ENCODE measurements at regions not wholly inside any gene's neighbourhood (a gene's known extent, or its start where the extent isn't known, plus 50 kb on each side); places are given as distances from the start of the nearest gene placed in this dataset.
"Not testable (repeated sequence)": the region's sequence is repeated elsewhere in the genome, so short reads cannot be mapped to it uniquely, and the experiment has no call there.

DNA sequence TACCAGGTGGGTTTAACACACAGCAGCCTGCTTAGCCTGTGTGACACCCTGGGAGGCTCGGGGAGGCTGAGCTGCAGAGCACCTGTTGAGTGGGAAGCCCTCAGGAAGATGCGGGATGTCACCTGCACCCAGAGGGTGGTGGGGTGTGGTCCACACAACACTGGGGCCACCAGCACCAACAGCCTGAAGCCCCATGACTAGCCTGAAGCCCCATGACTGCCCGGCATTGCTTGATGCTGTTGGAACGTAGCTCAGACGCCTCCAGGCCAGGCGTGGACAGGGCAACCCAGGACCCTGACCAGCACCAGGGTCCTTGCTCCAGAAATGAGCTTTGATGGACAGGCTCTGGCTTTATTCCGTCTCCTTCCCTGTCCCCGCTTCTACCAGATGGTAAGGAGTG is 76.3 kb upstream of the ZNF469 start:
- TF ChIP-seq, protein P1, sequence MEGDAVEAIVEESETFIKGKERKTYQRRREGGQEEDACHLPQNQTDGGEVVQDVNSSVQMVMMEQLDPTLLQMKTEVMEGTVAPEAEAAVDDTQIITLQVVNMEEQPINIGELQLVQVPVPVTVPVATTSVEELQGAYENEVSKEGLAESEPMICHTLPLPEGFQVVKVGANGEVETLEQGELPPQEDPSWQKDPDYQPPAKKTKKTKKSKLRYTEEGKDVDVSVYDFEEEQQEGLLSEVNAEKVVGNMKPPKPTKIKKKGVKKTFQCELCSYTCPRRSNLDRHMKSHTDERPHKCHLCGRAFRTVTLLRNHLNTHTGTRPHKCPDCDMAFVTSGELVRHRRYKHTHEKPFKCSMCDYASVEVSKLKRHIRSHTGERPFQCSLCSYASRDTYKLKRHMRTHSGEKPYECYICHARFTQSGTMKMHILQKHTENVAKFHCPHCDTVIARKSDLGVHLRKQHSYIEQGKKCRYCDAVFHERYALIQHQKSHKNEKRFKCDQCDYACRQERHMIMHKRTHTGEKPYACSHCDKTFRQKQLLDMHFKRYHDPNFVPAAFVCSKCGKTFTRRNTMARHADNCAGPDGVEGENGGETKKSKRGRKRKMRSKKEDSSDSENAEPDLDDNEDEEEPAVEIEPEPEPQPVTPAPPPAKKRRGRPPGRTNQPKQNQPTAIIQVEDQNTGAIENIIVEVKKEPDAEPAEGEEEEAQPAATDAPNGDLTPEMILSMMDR (conservative IDR thresholded peaks at IDR 0.05): no peak
- H3K27ac ChIP-seq: no peak overlapping the region

DNA sequence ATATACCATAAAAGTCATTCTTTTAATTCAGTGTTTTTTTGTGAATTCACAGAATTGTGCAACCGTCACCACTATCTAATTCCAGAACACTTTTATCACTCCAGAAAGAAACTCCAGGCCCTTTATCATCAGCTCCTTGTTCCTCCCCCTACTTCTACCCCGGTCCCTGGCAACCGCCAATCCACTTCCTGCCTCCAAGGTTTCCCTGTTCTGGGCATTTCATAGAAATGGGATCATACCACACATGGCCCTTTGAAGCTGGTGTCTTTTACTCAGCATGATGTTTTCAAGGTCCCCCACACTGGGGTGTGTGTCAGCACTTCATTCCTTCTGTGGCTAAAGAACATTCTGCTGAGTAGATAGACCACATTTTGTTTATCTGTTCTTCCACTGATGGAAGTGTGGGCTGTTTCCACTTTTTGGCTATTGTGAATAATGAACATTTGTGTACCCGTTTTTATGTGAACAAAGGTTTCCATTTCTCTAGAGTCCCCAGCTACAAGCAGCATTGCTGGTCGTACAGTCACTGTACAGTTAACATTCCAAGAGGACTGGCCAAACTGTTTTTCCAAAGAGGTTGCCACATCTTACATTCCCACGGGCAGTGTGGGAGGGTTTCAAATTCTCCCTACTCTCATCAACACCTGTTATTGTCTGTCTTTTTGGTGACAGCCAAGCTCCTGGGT is 75.8 kb upstream of the ZNF469 start:
- H3K27ac ChIP-seq: no peak overlapping the region
- TF ChIP-seq, protein P1 (conservative IDR thresholded peaks at IDR 0.05): no peak

DNA sequence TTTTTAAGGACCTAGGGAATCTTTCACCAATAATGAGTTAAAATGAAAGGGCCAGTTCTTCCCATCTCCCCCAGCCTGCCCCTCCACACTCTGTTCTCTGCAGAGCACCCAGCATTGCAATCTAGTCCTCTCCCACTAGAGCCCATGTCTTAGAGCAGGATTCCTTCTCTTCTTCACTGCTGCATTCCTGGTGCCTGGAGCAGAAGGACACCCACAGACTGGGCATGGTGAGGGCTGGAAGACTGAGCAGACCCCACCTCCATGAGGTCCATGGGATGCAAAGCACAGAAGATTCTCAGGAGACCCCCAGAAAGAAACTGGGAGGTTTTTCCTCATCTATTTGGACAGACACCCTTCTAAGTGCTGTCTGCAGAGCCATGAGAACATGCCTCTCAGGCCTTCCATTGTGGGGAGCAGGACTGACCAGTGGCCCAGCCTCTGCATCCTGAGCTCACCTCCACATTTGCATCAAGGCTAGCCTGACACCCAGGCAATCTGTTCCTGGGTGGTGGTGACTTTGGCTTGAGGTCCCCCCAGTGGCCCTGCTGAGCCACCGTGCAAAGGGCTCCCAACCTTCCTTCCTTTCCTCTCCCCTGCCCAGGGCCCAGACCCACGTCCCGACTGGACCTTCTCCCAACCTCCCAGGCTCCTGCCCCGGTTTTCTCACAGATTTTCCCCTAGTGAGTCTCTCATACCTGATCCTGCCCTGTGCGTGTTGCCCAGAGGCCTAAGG is 74.2 kb upstream of the ZNF469 start:
- H3K27ac ChIP-seq: no peak overlapping the region

DNA sequence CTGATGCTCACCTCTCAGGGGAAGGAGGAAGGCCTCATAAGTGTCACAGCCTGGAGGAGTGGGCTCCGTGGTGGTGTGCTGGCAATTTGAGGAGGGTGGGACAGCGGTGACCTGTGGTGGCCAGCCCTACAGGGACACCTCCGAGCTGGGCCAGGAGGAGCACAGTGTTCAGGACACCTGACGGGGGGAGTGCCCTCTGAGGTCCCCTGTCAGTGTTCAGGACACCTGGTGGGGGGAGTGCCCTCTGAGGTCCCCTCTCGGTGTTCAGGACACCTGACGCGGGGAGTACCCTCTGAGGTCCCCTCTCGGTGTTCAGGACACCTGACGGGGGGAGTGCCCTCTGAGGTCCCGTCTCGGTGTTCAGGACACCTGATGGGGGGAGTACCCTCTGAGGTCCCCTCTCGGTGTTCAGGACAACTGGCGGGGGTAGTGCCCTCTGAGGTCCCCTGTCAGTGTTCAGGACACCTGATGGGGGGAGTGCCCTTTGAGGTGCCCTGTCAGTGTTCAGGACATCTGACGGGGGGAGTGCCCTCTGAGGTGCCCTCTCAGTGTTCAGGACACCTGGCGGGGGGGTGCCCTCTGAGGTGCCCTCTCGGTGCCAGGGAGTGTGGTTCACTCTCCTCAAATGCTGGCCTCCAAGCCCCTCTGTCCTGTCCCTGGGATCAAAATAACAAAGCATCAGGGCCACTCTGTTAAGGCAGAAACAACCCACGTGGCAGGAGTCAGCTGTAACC is 73.4 kb upstream of the ZNF469 start:
- H3K27ac ChIP-seq: no peak overlapping the region

More for the DNA sequence above, 74.2 kb upstream of the ZNF469 start:
- TF ChIP-seq, protein P1 (conservative IDR thresholded peaks at IDR 0.05): no peak

DNA sequence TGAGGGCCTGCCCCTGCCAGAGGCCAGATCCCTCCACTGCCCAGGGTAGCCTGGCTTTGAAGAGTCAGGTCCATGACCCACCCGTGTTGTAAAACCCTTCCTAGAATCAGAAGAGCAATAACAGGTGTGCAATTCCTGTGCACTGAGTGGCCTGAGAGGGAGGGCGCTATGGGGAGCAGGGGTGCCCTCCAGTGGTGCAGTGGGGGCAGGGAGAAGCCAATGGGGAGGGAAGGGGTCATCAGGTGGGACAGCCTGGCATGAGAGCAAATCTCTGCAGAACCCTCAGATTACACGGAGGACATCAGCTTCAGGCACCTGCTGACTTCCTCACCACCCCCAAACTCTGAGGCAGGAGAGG is 72.9 kb upstream of the ZNF469 start:
- H3K27ac ChIP-seq: no peak overlapping the region
- TF ChIP-seq, protein P1 (conservative IDR thresholded peaks at IDR 0.05): no peak

More for the DNA sequence above, 73.4 kb upstream of the ZNF469 start:
- TF ChIP-seq, protein P1 (conservative IDR thresholded peaks at IDR 0.05): no peak

DNA sequence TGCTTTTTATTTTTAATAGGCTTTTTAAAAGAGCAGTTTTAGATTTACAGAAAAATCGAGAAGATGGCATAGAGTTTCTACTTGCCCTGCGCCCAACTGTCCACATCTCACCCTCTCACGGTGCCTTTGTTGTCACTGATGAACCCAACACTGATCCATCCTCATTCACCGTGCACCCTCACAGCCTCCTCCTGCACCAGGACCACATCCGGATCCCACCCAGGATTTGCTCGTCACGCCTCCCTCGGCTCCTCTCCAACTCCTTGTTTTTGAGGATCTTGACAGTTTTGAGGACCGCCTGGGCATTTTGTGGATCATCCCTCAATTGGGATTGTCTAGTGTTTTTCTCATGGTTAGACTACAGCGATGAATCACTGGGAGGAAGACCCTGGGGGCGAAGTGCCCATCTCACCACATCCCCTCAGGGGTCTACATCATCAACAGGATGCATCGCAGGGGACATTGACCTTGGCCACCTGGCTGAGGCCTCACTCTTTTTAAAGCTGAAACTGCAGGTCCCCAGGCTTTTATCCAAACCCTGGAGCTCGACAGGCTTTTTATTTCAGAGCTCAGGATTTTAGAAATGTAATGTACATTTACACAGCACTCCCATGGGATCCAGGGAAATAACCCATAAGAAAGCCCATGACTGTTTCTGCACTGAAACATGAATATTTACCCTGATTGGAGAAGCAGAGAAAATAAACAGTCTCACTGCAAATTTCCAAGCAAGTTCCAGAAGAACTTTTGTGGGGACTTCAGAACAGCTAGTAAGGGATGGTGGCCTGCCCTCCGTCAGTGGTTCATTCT is 71.8 kb upstream of the ZNF469 start:
- TF ChIP-seq, protein P1 (conservative IDR thresholded peaks at IDR 0.05): no peak
- no peak overlapping the region for H3K27ac ChIP-seq

DNA sequence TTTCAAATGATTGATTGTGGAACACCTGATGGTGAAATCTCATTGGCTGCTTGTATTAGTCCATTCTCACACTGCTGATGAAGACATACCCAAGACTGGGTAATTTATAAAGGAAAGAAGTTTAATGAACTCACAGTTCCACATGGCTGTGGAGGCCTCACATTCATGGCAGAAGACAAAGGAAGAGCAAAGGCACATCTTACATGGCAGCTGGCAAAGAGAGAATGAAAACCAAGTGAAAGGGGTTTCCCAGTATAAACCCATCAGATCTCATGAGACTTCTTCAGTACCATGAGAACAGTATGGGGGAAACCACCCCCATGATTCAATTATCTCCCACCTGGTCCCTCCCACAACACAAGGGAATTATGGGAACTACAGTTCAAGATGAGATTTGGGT is 70.9 kb upstream of the ZNF469 start:
- not testable (repeated sequence) for H3K27ac ChIP-seq

Data from VCaP (cell line).